ENCODE measurements at regions not wholly inside any gene's neighbourhood (a gene's known extent, or its start where the extent isn't known, plus 50 kb on each side); places are given as distances from the start of the nearest gene placed in this dataset.
"Not testable (repeated sequence)": the region's sequence is repeated elsewhere in the genome, so short reads cannot be mapped to it uniquely, and the experiment has no call there.

DNA sequence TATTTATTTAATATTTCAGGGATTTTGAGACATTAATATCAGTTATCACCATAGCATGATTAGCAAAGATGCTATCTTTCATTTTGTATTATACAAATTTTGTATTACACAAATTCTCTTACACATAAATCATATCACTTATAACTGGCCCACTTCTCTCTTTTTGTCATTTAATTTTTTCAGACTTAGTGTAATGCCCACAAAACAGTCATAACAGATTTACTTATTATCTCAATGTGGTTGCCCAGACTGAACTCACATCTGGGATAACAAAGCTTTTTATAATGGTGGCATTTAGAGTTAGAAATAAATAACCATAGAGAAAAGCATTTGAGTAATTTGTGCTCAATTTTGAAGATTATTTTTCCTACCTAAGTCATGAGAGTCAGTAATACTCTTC, 148.3 kb downstream of the TFAP2B start:
- in situ Hi-C loops (cut with HindIII; ENCODE audit: extremely low pct_ligation_motif_present, low pct_unique_long_range_greater_than_20kb) (no loop called here), intact Hi-C loops (cut with micrococcal nuclease; ENCODE audit: unreplicated experiment) (no loop called here)
- H2AFZ ChIP-seq (ENCODE audit: low read length), result no peak overlapping the region
- H3K79me2 ChIP-seq (ENCODE audit: insufficient read depth, low read length), result no peaks in the 10 kb centered on the region
- H3K4me2 ChIP-seq (ENCODE audit: low read depth, low read length), result no peak overlapping the region
- TF ChIP-seq, protein P1, sequence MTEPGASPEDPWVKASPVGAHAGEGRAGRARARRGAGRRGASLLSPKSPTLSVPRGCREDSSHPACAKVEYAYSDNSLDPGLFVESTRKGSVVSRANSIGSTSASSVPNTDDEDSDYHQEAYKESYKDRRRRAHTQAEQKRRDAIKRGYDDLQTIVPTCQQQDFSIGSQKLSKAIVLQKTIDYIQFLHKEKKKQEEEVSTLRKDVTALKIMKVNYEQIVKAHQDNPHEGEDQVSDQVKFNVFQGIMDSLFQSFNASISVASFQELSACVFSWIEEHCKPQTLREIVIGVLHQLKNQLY (CRISPR knock-in tag; IDR thresholded peaks at IDR 0.05), result no peak
- no peak for TF ChIP-seq ZNF256 (CRISPR knock-in tag; conservative IDR thresholded peaks at IDR 0.05)
- TF ChIP-seq, protein P2, sequence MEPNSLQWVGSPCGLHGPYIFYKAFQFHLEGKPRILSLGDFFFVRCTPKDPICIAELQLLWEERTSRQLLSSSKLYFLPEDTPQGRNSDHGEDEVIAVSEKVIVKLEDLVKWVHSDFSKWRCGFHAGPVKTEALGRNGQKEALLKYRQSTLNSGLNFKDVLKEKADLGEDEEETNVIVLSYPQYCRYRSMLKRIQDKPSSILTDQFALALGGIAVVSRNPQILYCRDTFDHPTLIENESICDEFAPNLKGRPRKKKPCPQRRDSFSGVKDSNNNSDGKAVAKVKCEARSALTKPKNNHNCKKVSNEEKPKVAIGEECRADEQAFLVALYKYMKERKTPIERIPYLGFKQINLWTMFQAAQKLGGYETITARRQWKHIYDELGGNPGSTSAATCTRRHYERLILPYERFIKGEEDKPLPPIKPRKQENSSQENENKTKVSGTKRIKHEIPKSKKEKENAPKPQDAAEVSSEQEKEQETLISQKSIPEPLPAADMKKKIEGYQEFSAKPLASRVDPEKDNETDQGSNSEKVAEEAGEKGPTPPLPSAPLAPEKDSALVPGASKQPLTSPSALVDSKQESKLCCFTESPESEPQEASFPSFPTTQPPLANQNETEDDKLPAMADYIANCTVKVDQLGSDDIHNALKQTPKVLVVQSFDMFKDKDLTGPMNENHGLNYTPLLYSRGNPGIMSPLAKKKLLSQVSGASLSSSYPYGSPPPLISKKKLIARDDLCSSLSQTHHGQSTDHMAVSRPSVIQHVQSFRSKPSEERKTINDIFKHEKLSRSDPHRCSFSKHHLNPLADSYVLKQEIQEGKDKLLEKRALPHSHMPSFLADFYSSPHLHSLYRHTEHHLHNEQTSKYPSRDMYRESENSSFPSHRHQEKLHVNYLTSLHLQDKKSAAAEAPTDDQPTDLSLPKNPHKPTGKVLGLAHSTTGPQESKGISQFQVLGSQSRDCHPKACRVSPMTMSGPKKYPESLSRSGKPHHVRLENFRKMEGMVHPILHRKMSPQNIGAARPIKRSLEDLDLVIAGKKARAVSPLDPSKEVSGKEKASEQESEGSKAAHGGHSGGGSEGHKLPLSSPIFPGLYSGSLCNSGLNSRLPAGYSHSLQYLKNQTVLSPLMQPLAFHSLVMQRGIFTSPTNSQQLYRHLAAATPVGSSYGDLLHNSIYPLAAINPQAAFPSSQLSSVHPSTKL (CRISPR knock-in tag; IDR thresholded peaks at IDR 0.05), result no peak
- TF ChIP-seq RNF2 (conservative IDR thresholded peaks at IDR 0.05; ENCODE audit: low read depth), result no peak
- TF ChIP-seq, protein P3, sequence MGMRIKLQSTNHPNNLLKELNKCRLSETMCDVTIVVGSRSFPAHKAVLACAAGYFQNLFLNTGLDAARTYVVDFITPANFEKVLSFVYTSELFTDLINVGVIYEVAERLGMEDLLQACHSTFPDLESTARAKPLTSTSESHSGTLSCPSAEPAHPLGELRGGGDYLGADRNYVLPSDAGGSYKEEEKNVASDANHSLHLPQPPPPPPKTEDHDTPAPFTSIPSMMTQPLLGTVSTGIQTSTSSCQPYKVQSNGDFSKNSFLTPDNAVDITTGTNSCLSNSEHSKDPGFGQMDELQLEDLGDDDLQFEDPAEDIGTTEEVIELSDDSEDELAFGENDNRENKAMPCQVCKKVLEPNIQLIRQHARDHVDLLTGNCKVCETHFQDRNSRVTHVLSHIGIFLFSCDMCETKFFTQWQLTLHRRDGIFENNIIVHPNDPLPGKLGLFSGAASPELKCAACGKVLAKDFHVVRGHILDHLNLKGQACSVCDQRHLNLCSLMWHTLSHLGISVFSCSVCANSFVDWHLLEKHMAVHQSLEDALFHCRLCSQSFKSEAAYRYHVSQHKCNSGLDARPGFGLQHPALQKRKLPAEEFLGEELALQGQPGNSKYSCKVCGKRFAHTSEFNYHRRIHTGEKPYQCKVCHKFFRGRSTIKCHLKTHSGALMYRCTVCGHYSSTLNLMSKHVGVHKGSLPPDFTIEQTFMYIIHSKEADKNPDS (CRISPR knock-in tag; IDR thresholded peaks at IDR 0.05), result no peak
- no peak for TF ChIP-seq SP4 (CRISPR knock-in tag; IDR thresholded peaks at IDR 0.05)
- no peaks in the 10 kb centered on the region for H3K9me3 ChIP-seq (ENCODE audit: low read length)
- CTCF ChIA-PET (ENCODE audit: low intra/inter-chr PET ratio, low total read pairs), result no interaction called here
- no peak overlapping the region for H3K4me3 ChIP-seq (replicated peaks in 1 of 3; ENCODE audit: insufficient read depth in 1 of 3, low read depth in 2 of 3, low read length in 3 of 3)
- no peak overlapping the region for H3K27ac ChIP-seq (ENCODE audit: extremely low read length, insufficient read depth, low read length)
- H3K27me3 ChIP-seq (ENCODE audit: control insufficient read depth in 1 of 2, insufficient read depth in 2 of 2, low read length in 2 of 2), result no peaks in the 10 kb centered on the region
- no peaks in the 10 kb centered on the region for H4K20me1 ChIP-seq (ENCODE audit: insufficient read depth, low read length)
- POLR2A ChIA-PET, result no interaction called here
- DNase-seq (ENCODE audit: low spot score) (no peak), ATAC-seq (no peak), FAIRE-seq (no peak)
- no peaks in the 10 kb centered on the region for H3K4me1 ChIP-seq (ENCODE audit: insufficient read depth, low read length)
- no peaks in the 10 kb centered on the region for H3K36me3 ChIP-seq (replicated peaks in 1 of 2; ENCODE audit: control insufficient read depth in 1 of 2, insufficient read depth in 2 of 2, low read length in 2 of 2)
- no TSS peak for BruUV-seq (replicated peaks)
- no peak overlapping the region for H3K9ac ChIP-seq (ENCODE audit: insufficient read depth, low read depth, low read length)

DNA sequence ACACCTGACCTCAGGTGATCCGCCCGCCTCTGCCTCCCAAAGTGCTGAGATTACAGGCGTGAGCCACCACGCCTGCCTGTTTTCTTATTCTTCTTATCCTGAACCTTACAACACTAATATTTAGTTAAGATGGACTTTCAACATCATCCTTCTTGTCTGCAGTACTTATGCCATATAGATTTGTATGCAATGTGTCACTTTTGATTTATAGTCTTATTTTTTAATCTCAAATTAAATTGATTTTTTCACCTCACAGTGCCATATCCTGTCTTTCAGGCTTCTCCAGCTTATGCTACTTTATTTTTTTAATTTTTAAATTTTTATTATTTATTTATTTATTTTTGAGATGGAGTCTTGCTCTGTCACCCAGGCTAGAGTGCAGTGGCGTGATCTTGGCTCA, 149.6 kb downstream of the TFAP2B start:
- CTCF ChIA-PET (ENCODE audit: low intra/inter-chr PET ratio, low total read pairs); FAIRE-seq; in situ Hi-C loops (cut with HindIII; ENCODE audit: extremely low pct_ligation_motif_present, low pct_unique_long_range_greater_than_20kb); H3K27me3 ChIP-seq (ENCODE audit: control insufficient read depth in 1 of 2, insufficient read depth in 2 of 2, low read length in 2 of 2); H3K4me1 ChIP-seq (ENCODE audit: insufficient read depth, low read length); H3K4me2 ChIP-seq (ENCODE audit: low read depth, low read length); BruUV-seq (replicated peaks); DNase-seq (ENCODE audit: low spot score); H3K9me3 ChIP-seq (ENCODE audit: low read length); H3K27ac ChIP-seq (ENCODE audit: extremely low read length, insufficient read depth, low read length); intact Hi-C loops (cut with micrococcal nuclease; ENCODE audit: unreplicated experiment); H3K79me2 ChIP-seq (ENCODE audit: insufficient read depth, low read length); ATAC-seq; H2AFZ ChIP-seq (ENCODE audit: low read length); H3K4me3 ChIP-seq (replicated peaks in 1 of 3; ENCODE audit: insufficient read depth in 1 of 3, low read depth in 2 of 3, low read length in 3 of 3); H4K20me1 ChIP-seq (ENCODE audit: insufficient read depth, low read length); H3K9ac ChIP-seq (ENCODE audit: insufficient read depth, low read depth, low read length); POLR2A ChIA-PET; H3K36me3 ChIP-seq (replicated peaks in 1 of 2; ENCODE audit: control insufficient read depth in 1 of 2, insufficient read depth in 2 of 2, low read length in 2 of 2): not testable (repeated sequence)
- 55% methylated on average over 5 of the region's 5 CpGs for WGBS (ENCODE audit: low lambda C conversion rate)
